ENCODE measurements at regions not wholly inside any gene's neighbourhood (a gene's known extent, or its start where the extent isn't known, plus 50 kb on each side); places are given as distances from the start of the nearest gene placed in this dataset.

DNA sequence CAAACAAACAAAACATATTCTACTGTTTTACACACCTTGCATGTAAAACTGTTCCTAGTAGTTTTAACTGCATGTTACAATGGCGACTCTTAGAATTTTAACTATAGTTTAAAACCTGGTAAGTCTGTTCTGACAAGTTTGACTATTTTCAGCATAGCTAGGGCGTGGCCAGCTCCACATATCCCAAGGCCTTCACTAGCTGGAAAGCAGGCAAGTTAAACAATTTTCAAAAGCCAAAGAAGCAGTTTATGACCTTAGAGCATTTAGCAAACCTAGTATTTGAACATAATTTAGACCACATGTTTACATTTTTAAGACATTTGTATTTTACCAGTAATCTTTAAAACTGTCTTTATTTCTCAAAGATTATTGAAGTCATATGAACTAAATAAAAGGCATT lies 402.8 kb upstream of the SYT4 start:
- Histone ChIP-seq H3K9ac (no peak overlapping the region), H3K79me2 (ENCODE audit: insufficient read depth, low read depth) (no peaks in the 10 kb centered on the region), H3K4me2 (no peak overlapping the region), H3K4me1 (ENCODE audit: low read depth, poor library complexity, severe bottlenecking) (no peaks in the 10 kb centered on the region), H2AFZ (ENCODE audit: low read depth) (no peak overlapping the region), H3K27ac (no peak overlapping the region), H4K20me1 (ENCODE audit: insufficient read depth) (no peaks in the 10 kb centered on the region), H3K27me3 (ENCODE audit: insufficient read depth, low read depth) (no peaks in the 10 kb centered on the region), H3K36me3 (ENCODE audit: insufficient read depth) (no peaks in the 10 kb centered on the region), H3K4me3 (IDR thresholded peaks at IDR 0.05; ENCODE audit: insufficient read depth, low read depth, low read length) (no peak overlapping the region)
- TF ChIP-seq, protein P1, sequence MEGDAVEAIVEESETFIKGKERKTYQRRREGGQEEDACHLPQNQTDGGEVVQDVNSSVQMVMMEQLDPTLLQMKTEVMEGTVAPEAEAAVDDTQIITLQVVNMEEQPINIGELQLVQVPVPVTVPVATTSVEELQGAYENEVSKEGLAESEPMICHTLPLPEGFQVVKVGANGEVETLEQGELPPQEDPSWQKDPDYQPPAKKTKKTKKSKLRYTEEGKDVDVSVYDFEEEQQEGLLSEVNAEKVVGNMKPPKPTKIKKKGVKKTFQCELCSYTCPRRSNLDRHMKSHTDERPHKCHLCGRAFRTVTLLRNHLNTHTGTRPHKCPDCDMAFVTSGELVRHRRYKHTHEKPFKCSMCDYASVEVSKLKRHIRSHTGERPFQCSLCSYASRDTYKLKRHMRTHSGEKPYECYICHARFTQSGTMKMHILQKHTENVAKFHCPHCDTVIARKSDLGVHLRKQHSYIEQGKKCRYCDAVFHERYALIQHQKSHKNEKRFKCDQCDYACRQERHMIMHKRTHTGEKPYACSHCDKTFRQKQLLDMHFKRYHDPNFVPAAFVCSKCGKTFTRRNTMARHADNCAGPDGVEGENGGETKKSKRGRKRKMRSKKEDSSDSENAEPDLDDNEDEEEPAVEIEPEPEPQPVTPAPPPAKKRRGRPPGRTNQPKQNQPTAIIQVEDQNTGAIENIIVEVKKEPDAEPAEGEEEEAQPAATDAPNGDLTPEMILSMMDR (conservative IDR thresholded peaks at IDR 0.05; ENCODE audit: low read depth, low read length) = no peak

DNA sequence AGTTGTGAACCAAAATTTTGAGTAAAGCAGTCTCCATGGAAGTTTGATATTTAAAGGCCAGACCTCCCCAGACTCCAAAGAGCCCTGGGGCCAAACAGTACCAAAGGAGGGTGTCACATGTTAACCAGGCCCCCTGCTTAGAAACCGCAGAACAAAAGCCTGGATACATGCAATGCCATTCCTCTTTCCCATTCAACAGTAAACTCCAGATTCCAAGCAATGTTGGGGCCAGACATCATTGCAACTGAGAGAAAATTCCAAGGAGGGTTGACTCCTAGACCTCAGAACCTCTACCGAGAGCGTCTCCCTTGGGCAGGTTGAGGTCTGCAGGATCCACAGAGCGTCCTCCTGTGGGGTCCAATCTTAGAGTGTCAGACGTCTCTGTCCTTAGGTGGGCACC lies 404.4 kb upstream of the SYT4 start:
- H3K36me3 ChIP-seq (ENCODE audit: insufficient read depth) = no peaks in the 10 kb centered on the region
- H3K4me3 ChIP-seq (IDR thresholded peaks at IDR 0.05; ENCODE audit: insufficient read depth, low read depth, low read length) = no peak overlapping the region
- H3K79me2 ChIP-seq (ENCODE audit: insufficient read depth, low read depth) = no peaks in the 10 kb centered on the region
- no peak overlapping the region for H3K9ac ChIP-seq
- H3K4me2 ChIP-seq = no peak overlapping the region
- no peak overlapping the region for H3K27ac ChIP-seq
- no peaks in the 10 kb centered on the region for H4K20me1 ChIP-seq (ENCODE audit: insufficient read depth)
- H2AFZ ChIP-seq (ENCODE audit: low read depth) = no peak overlapping the region
- H3K4me1 ChIP-seq (ENCODE audit: low read depth, poor library complexity, severe bottlenecking) = no peaks in the 10 kb centered on the region
- no peaks in the 10 kb centered on the region for H3K27me3 ChIP-seq (ENCODE audit: insufficient read depth, low read depth)
- TF ChIP-seq, protein P1 (conservative IDR thresholded peaks at IDR 0.05; ENCODE audit: low read depth, low read length) = no peak

- H2AFZ ChIP-seq (ENCODE audit: low read depth) = no peak overlapping the region
- no peaks in the 10 kb centered on the region for H4K20me1 ChIP-seq (ENCODE audit: insufficient read depth)
- no peaks in the 10 kb centered on the region for H3K79me2 ChIP-seq (ENCODE audit: insufficient read depth, low read depth)
- H3K9ac ChIP-seq = no peak overlapping the region
- H3K4me3 ChIP-seq (IDR thresholded peaks at IDR 0.05; ENCODE audit: insufficient read depth, low read depth, low read length) = no peak overlapping the region
- no peaks in the 10 kb centered on the region for H3K4me1 ChIP-seq (ENCODE audit: low read depth, poor library complexity, severe bottlenecking)
- TF ChIP-seq, protein P1 (conservative IDR thresholded peaks at IDR 0.05; ENCODE audit: low read depth, low read length) = no peak
- no peak overlapping the region for H3K4me2 ChIP-seq
- no peaks in the 10 kb centered on the region for H3K27me3 ChIP-seq (ENCODE audit: insufficient read depth, low read depth)
- no peak overlapping the region for H3K27ac ChIP-seq
- H3K36me3 ChIP-seq (ENCODE audit: insufficient read depth) = no peaks in the 10 kb centered on the region
Measured at GRCh38 chr18:43682196-43682595, 404.9 kb upstream of the SYT4 start.

- no peak overlapping the region for H3K4me2 ChIP-seq
- H3K4me3 ChIP-seq (IDR thresholded peaks at IDR 0.05; ENCODE audit: insufficient read depth, low read depth, low read length) = no peak overlapping the region
- no peaks in the 10 kb centered on the region for H3K27me3 ChIP-seq (ENCODE audit: insufficient read depth, low read depth)
- no peak overlapping the region for H2AFZ ChIP-seq (ENCODE audit: low read depth)
- no peaks in the 10 kb centered on the region for H3K79me2 ChIP-seq (ENCODE audit: insufficient read depth, low read depth)
- TF ChIP-seq, protein P1 (conservative IDR thresholded peaks at IDR 0.05; ENCODE audit: low read depth, low read length) = no peak
- no peak overlapping the region for H3K9ac ChIP-seq
- no peaks in the 10 kb centered on the region for H3K36me3 ChIP-seq (ENCODE audit: insufficient read depth)
- H3K27ac ChIP-seq = no peak overlapping the region
- no peaks in the 10 kb centered on the region for H4K20me1 ChIP-seq (ENCODE audit: insufficient read depth)
- H3K4me1 ChIP-seq (ENCODE audit: low read depth, poor library complexity, severe bottlenecking) = no peaks in the 10 kb centered on the region
Measured at GRCh38 chr18:43686709-43687108, 409.4 kb upstream of the SYT4 start.

All from KMS-11 (cell line).